ENCODE measurements at regions not wholly inside any gene's neighbourhood (a gene's known extent, or its start where the extent isn't known, plus 50 kb on each side); places are given as distances from the start of the nearest gene placed in this dataset.
"Not testable (repeated sequence)": the region's sequence is repeated elsewhere in the genome, so short reads cannot be mapped to it uniquely, and the experiment has no call there.

DNA sequence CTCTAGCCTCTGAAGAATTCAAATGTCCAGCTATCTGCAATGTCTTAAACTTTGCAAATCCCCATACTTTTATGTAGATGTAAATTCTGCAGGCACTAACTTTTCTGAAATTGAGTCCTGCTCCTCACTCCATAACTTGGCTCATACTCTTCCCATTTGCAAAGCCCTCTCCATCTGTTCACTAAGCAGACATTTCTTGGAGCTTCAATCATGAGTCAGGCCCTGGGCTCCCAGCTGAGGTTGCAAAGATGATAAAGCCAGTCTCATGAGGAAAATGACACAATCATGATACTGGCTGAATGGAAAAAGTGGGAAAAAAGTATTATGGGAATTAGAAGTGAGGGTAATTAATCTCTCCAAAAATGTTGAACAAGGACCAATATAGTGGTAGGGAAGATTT, 507.6 kb downstream of the NR2F2 start:
- DNase-seq: no peak

DNA sequence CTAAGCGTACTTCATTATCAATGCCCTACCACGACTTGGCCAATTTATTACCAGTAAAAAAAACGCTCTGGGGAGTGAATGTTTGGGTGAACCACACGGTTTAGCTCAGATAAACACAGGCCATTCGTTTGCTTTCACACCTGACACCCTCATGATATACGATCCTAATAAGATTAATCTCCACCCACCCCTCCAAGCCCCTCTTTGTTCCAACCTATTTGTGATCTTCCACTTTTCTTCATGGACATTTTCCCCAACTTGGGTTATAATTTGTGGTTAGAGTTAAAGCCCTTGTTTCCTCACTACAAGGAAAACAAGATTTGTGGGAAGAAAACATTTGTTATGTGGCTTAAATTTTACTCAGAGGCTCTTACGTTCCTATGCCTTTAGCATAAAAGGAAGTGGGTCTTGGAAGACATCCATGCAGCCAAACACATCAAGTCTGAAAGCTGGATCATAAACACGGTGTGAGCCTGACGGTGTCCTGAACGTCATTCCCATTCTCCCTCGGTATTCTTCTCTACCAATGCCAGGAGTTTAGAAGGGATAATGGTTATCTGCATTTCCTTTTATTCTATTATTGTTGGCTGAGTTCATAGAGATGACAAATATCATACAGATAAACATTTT, 518.9 kb downstream of the NR2F2 start:
- DNase-seq: no peak

DNA sequence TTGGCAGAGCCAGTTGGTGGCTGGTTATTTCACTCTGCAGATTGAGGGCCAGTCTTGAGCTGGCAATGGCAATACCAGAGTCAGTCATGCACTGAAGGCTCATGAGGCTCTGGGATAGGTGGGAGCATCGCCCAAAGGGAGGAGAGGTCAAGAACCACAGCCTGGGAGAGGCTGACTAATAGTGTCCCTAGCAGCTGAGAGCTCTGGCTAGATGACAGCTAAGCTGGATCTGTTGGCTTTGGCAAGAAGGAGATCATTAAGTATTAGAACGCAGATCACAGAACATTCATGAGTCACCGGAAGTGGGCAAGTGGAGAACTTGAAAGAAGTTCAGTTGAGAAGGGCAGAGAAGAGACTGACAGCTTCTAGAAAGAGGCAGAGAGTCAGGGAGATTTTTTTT, 521.1 kb downstream of the NR2F2 start:
- DNase-seq: no peak

DNA sequence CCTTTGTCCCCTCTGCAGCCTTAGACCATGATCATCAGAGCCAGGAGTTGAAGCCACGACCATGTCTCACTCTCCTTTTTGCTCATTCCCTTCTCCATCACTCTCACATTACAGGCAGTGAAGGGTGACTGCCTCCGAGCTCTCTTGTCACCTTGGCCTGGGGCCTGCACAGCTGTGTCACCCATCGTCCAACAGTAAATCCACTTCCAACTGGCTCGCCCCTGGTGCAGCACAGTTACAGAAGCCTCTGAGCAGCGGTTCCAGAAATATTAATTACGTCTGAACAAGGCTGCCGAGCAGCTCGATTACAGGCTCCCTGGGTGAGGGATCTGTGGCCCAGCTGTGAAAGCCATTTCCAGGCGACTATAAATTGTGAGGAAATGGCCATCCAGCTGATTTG, 528.2 kb downstream of the NR2F2 start:
- no peak for DNase-seq

DNA sequence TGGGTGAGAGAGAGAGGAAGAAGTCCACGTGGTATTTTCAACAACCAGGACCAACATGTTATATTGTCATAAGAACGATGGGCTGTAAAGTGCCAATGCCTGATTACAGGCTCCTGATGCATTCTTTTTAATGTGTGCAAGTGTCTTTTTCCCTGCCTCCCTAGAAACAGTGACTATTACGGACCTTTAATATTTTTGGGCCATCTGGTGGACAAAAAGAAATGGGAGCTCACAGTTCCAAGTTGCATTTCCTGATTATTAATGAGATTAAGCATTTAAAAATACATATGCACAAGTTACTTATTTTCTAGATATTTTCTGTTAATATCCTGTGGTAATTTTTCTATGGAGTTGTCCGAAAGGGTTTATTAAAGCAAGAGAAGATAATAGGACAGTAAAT, 530.2 kb downstream of the NR2F2 start:
- DNase-seq: no peak

DNA sequence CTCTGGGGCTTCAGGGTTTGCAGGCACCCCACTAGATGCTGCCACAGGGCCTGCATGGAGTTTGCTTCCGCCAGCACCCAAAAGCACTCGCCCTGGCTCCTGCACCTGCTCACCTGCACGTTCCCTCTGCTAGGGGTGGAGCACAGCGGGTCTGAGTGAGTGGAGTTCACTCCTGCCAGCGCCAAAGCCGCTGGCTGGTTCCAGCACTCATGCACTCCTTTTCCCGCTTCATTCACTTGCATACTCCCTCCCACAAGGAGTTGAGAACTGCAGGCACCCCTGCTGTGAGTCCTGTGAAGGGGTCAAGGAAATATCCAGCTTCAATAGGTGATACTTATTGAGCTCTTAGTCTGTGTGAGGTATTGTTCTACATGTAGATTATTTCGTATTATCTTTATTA, 537.5 kb downstream of the NR2F2 start:
- no peak for DNase-seq

DNA sequence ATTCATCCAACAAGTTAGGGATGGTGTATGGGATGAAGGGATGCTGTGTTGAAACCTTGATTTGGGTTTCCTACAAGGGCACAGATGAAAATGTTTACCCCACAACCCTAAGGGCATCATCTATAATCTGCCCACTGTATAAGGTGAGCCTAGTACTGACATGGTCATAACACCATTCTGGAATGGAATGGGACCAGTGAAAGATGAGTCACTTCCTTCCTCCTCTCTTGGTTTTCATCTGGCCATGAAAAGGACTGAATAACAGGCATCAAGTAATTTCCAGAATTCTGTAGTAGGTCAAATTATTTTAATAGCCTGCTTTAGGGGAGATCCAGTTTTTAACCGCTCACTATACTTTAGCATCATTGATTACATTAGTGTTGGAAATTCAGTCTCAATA, 538.6 kb downstream of the NR2F2 start:
- no peak for DNase-seq

DNA sequence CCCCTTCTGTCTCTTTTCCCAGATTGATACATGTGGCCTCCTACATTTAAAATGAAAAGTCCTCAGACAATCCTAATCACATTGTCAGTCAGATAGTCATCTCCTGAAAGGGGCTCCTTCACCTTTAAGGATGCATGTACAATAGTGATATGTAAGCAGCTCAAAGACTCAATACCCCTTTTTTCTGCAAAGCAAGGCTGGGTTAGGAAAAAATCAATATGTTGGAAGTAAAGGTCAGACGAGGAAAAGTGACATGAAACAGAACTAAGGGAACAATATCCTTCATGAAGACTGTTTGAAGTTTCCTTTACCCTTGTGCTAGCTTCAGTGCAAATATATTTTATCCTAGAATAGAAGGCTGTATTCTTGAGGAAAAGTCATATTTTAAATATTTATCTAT, 539.3 kb downstream of the NR2F2 start:
- no peak for DNase-seq

DNA sequence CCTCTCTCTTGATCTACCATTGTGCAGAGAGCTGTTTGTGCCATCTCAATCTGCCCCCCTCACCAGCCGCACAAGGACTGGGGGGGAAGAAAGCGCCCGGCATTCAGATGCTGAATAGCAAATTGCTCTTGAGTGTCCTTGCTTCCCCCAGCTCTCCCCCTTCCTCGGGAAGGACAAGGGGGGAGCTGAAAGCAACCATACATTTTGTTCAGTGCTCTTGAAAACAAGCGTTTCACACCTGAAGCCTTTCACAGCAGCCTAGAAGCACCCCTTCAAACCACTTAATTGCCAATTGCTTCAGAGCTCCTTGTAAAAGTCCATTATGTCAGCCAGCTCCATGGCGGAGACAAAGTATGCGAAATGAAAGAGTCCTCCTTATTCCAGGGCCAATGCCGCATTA, 540.1 kb downstream of the NR2F2 start:
- no peak for DNase-seq

DNA sequence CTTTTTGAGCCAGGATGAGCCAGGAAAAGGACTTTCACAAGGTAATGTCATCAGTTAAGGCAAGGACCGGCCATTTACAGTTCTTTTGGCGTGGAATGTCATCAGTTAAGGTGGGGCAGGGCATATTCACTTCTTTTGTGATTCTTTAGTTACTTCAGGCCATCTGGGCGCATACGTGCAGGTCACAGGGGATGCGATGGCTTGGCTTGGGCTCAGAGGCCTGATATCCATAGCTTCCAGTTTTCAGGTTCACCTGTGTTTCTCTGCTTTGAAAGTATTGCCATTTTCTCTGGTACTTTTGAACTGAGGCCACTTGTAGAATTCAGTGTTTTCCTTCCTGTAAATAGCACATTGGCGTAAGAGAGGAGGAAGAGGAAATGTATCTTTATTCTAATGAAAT, 546.9 kb downstream of the NR2F2 start:
- DNase-seq: not testable (repeated sequence)

DNA sequence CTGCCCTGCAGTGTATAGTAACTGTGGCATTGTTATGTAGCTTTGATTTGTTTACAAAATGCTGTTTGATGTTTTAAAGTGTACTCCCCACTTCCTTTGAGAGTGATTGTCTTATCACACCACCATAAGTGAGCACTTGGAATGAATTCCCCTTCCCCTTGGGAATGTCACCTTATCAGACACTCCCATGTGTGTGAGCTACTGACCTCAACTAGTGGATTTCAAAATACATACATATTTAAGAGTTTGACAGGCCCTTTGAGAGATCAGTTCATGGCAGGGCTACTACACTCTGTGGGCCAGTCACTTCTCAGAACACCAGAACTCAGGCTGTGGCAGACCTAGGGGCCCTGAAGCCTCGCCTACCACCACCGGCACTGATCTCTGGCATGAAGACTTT, 547.6 kb downstream of the NR2F2 start:
- no peak for DNase-seq

DNA sequence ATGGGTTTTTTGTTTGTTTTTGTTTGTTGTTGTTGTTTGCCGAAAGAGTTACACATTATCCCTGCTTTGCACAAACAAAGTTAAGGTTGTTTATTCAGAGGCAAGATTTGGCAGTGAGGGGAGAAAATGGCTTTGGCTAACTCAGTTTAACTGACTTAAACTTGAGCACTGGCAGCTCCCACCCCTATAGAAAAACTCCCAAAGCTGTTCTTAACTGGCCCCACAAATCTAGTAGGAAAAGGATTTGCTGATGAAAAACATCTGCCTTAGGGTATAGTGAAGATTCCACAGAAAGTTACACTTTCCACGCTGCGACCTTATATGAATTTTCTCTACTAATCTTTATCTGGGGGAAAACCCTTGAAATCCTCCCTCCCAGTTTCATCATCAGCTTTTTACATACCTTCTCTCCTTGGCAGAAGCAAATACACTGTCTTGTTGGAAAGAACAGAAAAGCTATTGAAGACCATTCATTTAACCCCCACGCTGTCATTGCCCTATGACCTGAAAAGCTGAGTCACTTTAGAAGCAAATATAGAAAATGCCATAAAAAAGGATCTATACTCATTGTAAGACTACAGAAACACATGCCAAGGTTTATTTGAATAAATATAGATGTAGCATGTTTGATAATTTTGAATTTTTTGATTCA, 551.7 kb downstream of the NR2F2 start:
- DNase-seq: no peak

DNA sequence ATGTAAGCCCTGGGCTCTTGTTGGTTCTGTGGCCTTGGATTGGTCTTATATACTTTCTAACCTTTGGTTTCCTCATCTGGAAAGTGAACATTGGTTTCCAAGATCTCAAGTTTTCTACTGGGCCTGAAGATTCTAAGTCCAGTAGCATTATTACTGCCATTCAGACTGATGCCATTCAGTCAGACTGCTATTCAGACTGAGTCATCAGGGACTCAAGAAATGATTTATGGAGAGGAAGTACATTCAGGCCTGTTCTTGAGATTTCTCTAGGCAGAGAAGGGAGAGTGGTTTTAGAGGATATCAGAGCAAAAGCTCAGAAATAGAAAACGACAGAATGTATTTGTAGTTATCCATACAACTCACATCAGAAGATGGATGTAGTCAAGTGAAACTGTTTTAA, 557.2 kb downstream of the NR2F2 start:
- no peak for DNase-seq

DNA sequence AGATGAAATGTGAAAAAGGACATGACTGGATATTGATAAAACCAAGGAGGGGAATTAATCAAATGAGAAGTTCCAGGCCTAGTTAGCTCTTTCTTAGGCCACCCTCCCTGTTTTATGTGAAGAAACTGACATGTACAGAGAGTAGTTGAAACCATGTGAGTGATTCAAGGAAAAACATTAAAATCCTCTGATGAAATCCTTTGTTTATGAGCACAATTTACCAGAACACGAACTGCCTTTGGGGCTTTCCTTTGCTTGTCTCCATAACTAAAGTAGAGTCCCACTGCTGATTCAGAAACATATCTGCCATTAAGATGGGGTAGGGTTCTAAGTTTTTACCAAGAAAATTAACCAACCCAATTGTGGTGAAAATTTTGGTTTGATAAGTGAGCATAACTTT, 558.3 kb downstream of the NR2F2 start:
- DNase-seq: no peak

DNA sequence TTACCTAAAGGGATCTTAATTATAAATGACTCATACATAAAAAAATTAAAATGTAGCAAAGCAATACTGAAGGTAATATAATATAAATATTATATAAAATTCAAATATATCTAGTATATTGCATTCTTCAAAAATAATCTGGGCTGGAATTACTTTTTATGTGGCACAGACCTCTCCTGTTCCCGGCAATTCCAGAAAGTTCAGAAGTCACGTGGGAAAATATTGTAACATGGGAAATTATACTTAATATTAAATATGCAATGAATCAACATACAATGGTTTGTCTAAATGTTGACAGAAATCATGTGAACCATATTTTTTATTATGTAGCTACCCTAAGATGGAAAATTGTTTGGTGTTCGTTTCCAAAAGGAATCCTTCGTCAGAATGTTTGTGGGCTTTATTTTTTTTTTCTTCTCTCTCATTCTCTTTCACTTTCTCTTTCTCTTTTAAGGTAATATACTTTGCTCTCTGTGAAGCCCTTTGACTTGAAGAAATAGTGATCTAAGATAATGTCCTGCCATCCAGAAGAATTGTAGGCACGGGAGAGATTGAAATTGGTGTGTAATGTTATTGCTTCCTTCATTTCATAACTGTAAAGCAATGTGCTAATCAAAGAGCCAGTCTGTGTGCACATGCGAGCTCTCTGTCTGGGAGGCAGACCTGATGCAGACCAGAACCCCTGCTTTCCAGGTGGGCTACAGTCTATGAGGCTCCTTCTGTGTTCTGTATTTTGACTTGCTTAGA, 559.4 kb downstream of the NR2F2 start:
- DNase-seq: no peak

DNA sequence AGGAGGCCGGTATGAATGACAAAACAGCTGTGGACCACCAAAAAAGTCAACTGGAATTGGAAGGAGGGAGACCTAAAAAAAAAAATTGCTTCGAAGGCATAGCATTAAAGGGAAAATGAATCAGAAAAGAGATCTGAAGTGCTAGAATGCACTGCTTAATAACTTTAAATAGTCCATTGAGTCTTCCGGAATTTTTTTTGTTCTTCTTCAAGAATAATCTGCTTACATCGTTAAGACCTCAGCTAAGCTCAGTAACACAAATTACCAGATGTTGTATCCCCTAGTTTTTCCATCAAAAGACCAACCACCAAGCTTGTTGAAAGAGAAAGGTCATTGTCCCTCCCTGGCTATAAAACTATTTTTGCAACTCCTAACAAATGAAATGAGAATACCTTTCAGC, 560.5 kb downstream of the NR2F2 start:
- DNase-seq: no peak

DNA sequence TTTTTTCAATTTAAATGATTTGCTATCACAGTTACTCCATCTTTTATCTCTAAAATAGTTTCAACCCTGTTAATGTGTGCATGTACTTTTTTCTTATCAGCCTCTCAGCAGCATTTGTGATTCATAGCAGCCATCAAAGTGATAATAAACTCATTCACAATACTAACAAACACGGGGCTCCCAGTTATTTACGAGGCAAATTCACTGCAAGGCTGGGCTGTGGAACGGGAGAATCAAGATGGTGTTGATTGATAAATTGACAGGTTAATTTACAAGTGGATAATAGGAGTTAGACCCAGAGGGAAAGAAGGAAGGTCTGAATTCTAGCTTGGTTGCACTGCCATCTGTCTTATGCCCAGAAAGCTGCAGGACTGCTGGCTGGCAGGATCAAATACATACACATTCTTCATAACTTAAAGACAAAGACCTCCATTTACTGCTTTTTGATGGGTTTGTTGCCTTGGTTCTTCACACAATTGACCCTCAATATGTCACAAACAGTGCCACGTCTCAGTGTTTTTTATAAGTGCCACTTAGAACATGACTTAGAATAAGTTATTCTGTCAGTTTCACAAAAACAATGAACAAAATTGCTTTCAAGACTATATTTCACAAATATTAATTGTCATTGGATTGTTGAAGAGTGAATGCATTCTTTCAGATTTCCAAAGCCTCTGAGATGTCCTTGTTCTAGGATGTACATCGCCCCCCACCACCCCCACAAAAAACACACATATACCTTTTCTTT, 562.8 kb downstream of the NR2F2 start:
- DNase-seq: peak; percentile 19

DNA sequence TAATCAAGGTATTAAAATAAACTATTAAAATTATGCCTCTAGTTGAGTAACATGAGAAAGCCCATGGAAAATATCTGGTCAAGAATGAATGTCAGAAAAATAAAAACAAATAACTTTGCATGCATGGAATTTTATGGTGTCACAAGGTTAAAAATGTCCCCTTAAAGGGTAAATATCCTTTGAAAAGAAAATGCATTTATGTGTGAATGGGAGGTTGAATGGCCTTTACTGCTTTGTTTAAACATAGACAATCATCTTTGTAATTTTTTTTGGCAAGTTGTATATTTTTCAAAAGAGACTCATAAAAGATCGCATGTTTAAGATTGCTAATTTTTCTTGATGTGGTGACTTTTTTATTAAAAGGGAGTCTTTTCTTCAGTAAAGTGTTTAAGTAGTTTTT, 564.2 kb downstream of the NR2F2 start:
- no peak for DNase-seq

DNA sequence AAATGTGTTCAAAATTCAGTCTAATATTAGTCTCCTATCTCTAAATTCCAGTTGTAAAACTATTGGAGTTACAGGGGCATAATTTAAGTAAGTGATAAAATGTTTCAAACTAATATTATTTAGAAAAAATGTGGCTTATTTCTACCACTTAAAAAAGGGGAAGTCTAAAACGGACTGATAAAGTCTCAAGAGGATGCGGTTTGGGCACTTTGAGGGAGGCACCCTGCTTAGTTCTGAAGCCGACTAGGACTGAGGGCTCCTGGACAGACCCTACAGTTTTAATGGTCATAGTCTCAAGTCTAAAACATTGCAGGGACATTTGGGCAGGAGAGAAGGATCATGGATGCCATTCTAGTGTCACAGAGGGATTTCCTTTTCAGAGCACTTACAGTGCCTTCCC, 566.3 kb downstream of the NR2F2 start:
- peak; percentile 75 for DNase-seq

DNA sequence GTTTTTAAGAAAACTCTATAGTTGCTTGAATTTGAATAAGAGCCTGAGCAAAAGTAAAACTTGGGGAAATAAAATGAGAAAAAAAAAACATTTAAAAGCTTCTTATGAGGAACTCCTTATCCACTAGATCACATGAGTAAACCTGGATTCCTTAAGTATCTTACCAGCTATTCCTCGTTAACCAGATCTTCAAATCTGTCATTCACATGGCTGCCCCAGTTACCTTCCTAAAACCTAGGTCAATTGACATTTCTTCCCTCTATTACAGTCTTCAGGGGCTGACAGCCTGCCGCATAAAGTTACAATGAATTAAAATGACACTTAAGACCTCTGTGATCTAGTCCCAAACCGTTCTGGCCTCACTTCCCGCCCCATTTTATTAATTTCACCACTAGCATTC, 583.6 kb downstream of the NR2F2 start:
- DNase-seq: no peak

DNA sequence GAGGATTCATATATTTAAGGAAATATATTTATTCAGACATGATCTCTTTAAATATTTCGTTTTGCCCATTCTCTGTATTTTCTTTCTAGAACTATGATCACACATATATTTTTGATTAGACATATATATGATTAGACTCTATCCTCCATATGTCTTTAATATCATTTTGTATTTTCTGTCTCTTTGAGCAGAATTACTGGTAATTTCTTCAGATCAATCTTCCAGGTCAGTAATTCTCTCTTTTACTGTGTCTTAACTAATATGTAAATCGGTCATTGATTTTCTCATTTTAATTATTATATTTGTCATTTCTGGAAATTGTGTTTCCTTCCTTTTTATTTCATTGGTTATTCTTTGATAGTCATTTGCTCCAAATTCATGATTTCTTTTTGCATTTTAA, 586.2 kb downstream of the NR2F2 start:
- DNase-seq: no peak

DNA sequence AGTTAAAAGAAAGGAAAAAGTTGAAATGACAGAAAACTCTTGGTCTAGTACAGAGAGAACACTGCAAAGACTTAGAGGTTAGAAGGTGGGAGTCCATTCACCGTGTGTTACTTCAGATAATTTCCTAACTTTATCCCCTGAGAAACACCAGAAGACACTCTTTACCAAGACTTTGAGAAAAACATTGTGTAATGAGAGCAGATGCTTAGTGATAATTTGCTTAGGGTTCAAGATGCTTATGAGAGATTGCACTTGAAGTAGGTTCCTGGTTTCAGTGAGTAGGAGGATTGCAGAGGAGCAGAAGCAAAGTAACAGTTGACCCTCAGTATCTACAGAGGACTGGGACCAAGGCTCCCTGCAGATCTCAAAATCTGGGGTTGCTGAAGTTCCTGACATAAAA, 594.1 kb downstream of the NR2F2 start:
- DNase-seq: no peak

DNA sequence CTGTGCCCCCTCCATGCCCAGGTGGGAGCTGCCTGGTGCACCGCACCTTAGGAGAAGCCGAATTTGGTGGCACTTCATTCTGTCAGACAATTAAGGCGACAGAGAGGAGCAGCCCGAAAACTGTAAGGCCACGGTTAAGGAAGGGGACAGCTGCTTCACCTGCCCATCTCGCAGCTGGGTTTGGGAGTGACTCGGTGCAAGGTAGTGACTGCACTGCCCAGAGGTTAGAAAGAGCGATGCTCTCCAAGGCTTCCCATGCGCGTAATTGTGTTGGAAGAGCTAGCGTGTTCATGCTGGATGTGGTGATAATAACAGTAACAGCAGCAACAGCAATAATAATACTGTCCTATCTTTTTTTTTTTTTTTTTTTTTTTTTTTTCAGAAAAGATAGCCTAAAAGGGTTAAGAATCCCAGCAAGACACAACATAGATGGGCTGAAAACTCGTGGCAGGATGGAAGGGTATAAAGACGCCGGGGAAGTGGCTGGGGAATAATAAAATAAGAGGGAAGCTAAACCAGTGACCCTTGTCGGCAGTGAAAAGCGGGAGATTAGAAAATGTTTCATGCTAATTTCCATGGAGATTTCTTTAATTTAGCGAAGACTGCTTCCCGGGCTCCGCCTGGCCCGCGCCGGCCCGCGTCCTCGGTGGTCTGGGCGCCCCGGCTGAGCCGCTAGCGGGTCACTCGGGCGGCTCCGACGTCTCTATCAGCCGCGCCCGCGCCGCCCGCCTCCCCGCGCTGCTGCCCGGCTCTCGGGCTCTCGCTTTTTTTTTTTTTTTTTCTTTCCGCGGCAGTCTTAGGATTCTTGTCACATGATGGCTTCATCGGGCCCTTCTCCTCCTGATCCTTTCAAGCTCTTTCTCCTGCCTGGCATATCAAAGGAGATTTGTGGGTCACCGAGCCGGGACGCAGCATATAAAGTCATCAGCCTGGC, 617.1 kb downstream of the NR2F2 start:
- no peak for DNase-seq
